ENCODE measurements at regions not wholly inside any gene's neighbourhood (a gene's known extent, or its start where the extent isn't known, plus 50 kb on each side); places are given as distances from the start of the nearest gene placed in this dataset.

DNA sequence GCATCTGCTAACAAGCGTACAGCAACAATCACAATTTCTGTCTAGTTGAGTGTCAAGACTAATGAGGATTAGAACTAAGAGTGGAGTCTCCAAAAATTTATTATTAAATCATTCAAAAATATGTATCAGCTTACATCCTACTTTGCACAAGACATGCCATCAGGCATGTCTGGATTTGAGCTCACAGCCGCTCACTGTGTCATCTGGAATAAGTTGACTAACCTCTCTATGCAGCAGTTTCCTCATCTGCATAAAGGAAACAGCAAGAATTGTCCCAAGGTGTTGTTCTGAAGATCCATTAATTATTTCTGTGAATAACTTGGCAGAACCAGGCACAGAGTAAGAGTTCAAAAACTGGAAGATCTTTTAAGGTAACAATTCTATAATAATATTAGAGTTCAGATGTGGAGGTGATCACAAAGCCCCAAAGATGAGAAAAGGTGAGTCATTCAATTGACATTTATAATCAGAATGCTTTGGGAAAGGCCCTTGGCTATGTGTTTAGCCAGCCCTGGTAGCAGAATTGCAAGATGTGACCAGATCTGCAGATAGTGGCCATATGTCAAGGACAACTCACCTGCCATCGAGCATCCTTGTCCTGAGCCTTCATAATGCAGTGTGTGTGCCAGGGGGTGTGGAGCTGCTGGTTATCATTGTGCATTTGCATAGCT, 264.0 kb downstream of the FOXA2 start:
- DNase-seq (ENCODE audit: low spot score) (no peak), ATAC-seq (no peak)
- peaks cover 12% of the 10 kb centered on the region for H3K9me3 Mint-ChIP-seq
- no peak overlapping the region for H3K27ac Mint-ChIP-seq
- H3K36me3 Mint-ChIP-seq, result no peaks in the 10 kb centered on the region
- peaks cover 7% of the 10 kb centered on the region for H3K4me1 Mint-ChIP-seq
- H3K4me3 Mint-ChIP-seq, result no peak overlapping the region
- ChIA-PET POLR2A (no interaction called here), CTCF (no interaction called here)
- TF ChIP-seq ZBTB21 (CRISPR knock-in tag; IDR thresholded peaks at IDR 0.05; ENCODE audit: borderline replicate concordance), result no peak
- no peak for TF ChIP-seq EMX1 (CRISPR knock-in tag; IDR thresholded peaks at IDR 0.05)
- no peak for TF ChIP-seq IRF1 (CRISPR knock-in tag; IDR thresholded peaks at IDR 0.05)
- no peak for TF ChIP-seq TEAD1 (CRISPR knock-in tag; IDR thresholded peaks at IDR 0.05)
- TF ChIP-seq NFE2L1 (CRISPR knock-in tag; IDR thresholded peaks at IDR 0.05), result no peak
- no peak for TF ChIP-seq ZNF232 (CRISPR knock-in tag; IDR thresholded peaks at IDR 0.05)
- TF ChIP-seq CREM (CRISPR knock-in tag; IDR thresholded peaks at IDR 0.05), result no peak
- no peak for TF ChIP-seq NR3C1 (CRISPR knock-in tag; conservative IDR thresholded peaks at IDR 0.05; ENCODE audit: low read depth)
- peaks cover 9% of the 10 kb centered on the region for H3K27me3 Mint-ChIP-seq (ENCODE audit: low read depth)

DNA sequence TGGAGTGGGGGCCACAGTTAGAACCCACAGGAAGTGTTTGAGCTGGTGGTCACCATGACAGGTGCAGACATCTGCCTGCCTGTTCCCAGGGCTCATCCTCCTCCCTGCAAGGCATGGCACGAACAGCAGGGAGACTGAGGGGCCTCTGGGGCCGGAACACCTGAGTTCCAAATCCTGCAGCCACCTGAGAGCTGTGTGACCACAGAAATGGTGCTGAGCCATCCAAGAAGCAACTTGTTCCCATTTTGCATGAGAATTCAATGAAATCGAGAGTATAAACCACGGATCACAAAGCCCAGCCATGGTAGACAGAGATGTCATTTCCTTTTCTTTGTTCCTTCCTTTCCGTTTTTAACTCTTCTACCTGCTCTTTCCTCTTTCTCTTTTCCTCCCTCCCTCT, 268.6 kb downstream of the FOXA2 start:
- DNase-seq (ENCODE audit: low spot score), result no peak
- peaks cover 12% of the 10 kb centered on the region for H3K9me3 Mint-ChIP-seq
- H3K27ac Mint-ChIP-seq, result no peak overlapping the region
- H3K4me1 Mint-ChIP-seq, result peaks cover 18% of the 10 kb centered on the region
- peaks cover 6% of the 10 kb centered on the region for H3K27me3 Mint-ChIP-seq (ENCODE audit: low read depth)
- TF ChIP-seq SP1 (CRISPR knock-in tag; conservative IDR thresholded peaks at IDR 0.05), result no peak
- no peak for TF ChIP-seq MYBL2 (CRISPR knock-in tag; IDR thresholded peaks at IDR 0.05)
- no peak for TF ChIP-seq EMX1 (CRISPR knock-in tag; IDR thresholded peaks at IDR 0.05)
- no peak for TF ChIP-seq NR2C2 (CRISPR knock-in tag; IDR thresholded peaks at IDR 0.05)
- TF ChIP-seq, protein P1, sequence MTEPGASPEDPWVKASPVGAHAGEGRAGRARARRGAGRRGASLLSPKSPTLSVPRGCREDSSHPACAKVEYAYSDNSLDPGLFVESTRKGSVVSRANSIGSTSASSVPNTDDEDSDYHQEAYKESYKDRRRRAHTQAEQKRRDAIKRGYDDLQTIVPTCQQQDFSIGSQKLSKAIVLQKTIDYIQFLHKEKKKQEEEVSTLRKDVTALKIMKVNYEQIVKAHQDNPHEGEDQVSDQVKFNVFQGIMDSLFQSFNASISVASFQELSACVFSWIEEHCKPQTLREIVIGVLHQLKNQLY (CRISPR knock-in tag; IDR thresholded peaks at IDR 0.05), result no peak
- H3K4me3 Mint-ChIP-seq, result no peak overlapping the region
- ChIA-PET CTCF (interaction anchor here (1.0 to 2.6 kb wide), 2 partner anchors 12 to 597 kb away, joined by 3 to 8 read pairs; no protein-coding TSS in a partner anchor), POLR2A (no interaction called here)
- H3K36me3 Mint-ChIP-seq, result no peaks in the 10 kb centered on the region
- ATAC-seq, result no peak

DNA sequence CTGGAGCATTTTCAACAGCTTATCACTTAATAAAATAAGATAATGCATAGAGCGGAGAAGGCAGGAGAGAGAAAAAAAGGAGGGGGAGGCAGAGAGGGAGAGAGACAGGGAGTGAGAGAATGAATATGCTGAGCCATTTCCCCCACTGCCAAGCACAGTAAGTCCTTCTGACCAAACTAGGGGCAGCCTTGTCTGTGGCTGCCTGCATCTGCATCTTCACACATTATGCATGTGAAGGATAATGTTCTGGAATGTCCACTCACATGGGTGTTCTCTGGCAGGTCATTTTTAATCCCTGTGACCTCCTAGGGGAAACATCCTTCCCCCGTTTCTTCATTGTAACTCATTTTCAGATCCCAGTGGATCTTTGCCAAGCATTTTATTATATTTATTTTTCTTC, 269.3 kb downstream of the FOXA2 start:
- POLR2A ChIA-PET, result no interaction called here
- no peak for TF ChIP-seq ZBTB21 (CRISPR knock-in tag; IDR thresholded peaks at IDR 0.05; ENCODE audit: borderline replicate concordance)
- Mint-ChIP-seq H3K4me1 (peaks cover 18% of the 10 kb centered on the region), H3K27me3 (ENCODE audit: low read depth) (peaks cover 6% of the 10 kb centered on the region), H3K4me3 (no peak overlapping the region), H3K27ac (no peak overlapping the region), H3K36me3 (no peaks in the 10 kb centered on the region), H3K9me3 (peaks cover 12% of the 10 kb centered on the region)
- no peak for ATAC-seq
- CTCF ChIA-PET, result interaction anchor here (2.6 kb wide), 1 partner anchor 12 kb away, joined by 8 read pairs; no protein-coding TSS in a partner anchor
- no peak for DNase-seq (ENCODE audit: low spot score)

DNA sequence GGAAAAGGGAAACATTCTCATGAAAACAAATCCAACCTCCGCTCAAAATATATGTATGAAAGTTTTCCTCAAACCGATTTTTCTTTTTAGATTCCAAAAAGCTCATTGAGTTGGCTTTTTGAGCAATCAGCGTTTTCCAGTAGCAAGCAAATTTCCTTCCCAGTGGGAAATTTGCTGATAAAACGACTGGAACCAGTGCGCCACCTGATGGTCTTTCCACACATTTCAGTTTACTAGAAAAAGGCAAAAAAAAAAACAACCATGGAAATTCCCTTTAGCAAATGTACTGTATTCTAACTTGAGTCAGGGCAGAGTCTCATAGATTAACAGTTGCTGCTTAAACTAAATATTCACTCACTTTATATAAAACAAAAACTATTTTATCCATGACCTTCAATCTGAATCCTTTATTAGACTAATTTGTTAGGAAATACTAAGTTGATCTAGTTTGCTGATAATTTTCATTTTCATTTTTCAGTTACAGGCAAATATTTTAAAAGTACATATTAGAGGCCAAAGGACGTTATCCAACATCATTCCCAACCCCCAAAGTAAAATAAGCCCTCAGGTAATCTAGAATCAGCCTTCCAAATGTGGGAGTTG, 271.5 kb downstream of the FOXA2 start:
- POLR2A ChIA-PET, result no interaction called here

More for the DNA sequence above, 271.5 kb downstream of the FOXA2 start:
- CTCF ChIA-PET, result interaction anchor here (0.6 to 1.9 kb wide), 17 partner anchors 9 to 1784 kb away, joined by 3 to 10 read pairs (median 3); no protein-coding TSS in a partner anchor
- ATAC-seq (no peak), DNase-seq (ENCODE audit: low spot score) (peak; percentile 40)
- no peaks in the 10 kb centered on the region for H3K36me3 Mint-ChIP-seq
- H3K4me3 Mint-ChIP-seq, result no peak overlapping the region
- H3K4me1 Mint-ChIP-seq, result peaks cover 18% of the 10 kb centered on the region
- TF ChIP-seq CTCF (IDR thresholded peaks at IDR 0.05), result peak; percentile 52; the same call in 1 of the 2 replicates
- no peak for TF ChIP-seq HMGA2 (CRISPR knock-in tag; IDR thresholded peaks at IDR 0.05)
- no peak overlapping the region for H3K27ac Mint-ChIP-seq
- H3K9me3 Mint-ChIP-seq, result no peaks in the 10 kb centered on the region
- peaks cover 4% of the 10 kb centered on the region; the same call in 1 of the 2 replicates for H3K27me3 Mint-ChIP-seq (ENCODE audit: low read depth)
